KMS-11 (cell line): ENCODE measurements at regions not wholly inside any gene's neighbourhood (a gene's known extent, or its start where the extent isn't known, plus 50 kb on each side); places are given as distances from the start of the nearest gene placed in this dataset.
A peak's percentile ranks its signal among the peaks of the same experiment; 100 is the strongest.

Source experiments
- H2AFZ ChIP-seq: fragments of 200-600 bp; sonication (generic); 2 replicates; pipeline ENCODE4 v1.6.1; 2016; ENCODE audit warnings: antibody characterized with exemption, mixed run types, low read depth
- H3K27ac ChIP-seq: fragments of 200-600 bp; sonication (generic); 2 replicates; pipeline ENCODE4 v1.6.1; 2016; ENCODE audit warnings: mild to moderate bottlenecking, mixed run types
- H3K27me3 ChIP-seq: fragments of 200-600 bp; sonication (generic); 2 replicates; pipeline ENCODE4 v1.6.1; 2017; ENCODE audit warnings: mild to moderate bottlenecking, low read depth, mixed run types, moderate library complexity; ENCODE audit not compliant: insufficient read depth
- H3K36me3 ChIP-seq: fragments of 200-600 bp; sonication (generic); 2 replicates; pipeline ENCODE4 v1.6.1; 2017; ENCODE audit warnings: mild to moderate bottlenecking, mixed run types; ENCODE audit not compliant: insufficient read depth
- H3K4me1 ChIP-seq: fragments of 200-600 bp; sonication (generic); 2 replicates; pipeline ENCODE4 v1.6.1; 2016; ENCODE audit warnings: mild to moderate bottlenecking, low read depth, mixed run types; ENCODE audit not compliant: poor library complexity, severe bottlenecking
- H3K4me2 ChIP-seq: fragments of 200-600 bp; sonication (generic); 2 replicates; pipeline ENCODE4 v1.7.0; 2016; ENCODE audit warnings: mild to moderate bottlenecking, mixed run types
- H3K4me3 ChIP-seq: fragments of 200-600 bp; sonication (generic); IDR thresholded peaks from 2 replicates; pipeline ENCODE4 v1.6.1; 2017; ENCODE audit warnings: low read depth, low read length, mixed read lengths; ENCODE audit not compliant: insufficient read depth
- H3K79me2 ChIP-seq: fragments of 200-600 bp; sonication (generic); 2 replicates; pipeline ENCODE4 v1.6.1; 2016; ENCODE audit warnings: low read depth, mixed run types; ENCODE audit not compliant: insufficient read depth
- H3K9ac ChIP-seq: fragments of 200-600 bp; sonication (generic); 2 replicates; pipeline ENCODE4 v1.6.1; 2016; ENCODE audit warnings: mild to moderate bottlenecking, mixed run types
- H4K20me1 ChIP-seq: fragments of 200-600 bp; sonication (generic); 2 replicates; pipeline ENCODE4 v1.6.1; 2016; ENCODE audit warnings: mild to moderate bottlenecking, mixed run types; ENCODE audit not compliant: insufficient read depth
- TF ChIP-seq, protein P1 (sequence below): fragments of 200-600 bp; sonication (generic); conservative IDR thresholded peaks from 2 replicates; pipeline ENCODE4 v1.6.1; 2017; ENCODE audit warnings: low read depth, mild to moderate bottlenecking, antibody characterized with exemption, low read length, moderate library complexity, mixed read lengths

DNA sequence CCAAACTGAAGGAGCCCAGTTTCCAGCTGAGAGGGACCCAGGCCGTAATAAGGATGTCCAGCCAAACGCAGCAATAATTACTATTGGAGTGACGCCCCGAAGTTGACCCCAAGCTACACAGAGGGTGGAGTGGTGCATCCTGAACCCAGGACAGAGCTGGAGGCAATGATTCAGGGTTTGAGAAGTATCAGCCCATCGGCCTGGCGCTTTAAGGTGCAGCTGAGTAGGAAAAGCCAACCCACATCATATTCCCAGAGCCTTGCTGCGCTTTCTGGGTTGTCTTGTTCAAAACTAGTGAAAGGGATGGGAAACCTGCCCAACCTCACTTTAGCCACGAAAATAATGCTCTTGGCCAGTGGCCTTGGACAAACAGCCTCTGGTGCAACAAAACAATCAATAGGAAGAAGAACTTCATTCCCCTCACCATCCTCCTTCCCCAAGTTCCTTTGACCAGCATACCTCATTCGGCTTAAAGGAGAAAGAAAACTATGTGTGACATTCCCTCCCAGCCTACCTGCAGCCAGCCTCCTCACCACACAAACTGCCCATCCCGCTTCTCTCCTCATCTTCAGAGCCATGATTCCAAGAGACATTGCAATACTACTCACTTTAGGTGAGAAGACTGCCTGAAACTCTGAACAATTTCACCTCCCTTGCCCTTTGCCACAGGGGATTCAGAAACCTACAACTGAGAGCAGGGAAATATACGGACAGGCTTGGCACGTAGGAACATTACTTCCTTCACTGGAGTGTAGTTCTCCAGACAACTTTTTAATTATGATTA lies 217.2 kb upstream of the MKLN1 start:
- TF ChIP-seq, protein P1, sequence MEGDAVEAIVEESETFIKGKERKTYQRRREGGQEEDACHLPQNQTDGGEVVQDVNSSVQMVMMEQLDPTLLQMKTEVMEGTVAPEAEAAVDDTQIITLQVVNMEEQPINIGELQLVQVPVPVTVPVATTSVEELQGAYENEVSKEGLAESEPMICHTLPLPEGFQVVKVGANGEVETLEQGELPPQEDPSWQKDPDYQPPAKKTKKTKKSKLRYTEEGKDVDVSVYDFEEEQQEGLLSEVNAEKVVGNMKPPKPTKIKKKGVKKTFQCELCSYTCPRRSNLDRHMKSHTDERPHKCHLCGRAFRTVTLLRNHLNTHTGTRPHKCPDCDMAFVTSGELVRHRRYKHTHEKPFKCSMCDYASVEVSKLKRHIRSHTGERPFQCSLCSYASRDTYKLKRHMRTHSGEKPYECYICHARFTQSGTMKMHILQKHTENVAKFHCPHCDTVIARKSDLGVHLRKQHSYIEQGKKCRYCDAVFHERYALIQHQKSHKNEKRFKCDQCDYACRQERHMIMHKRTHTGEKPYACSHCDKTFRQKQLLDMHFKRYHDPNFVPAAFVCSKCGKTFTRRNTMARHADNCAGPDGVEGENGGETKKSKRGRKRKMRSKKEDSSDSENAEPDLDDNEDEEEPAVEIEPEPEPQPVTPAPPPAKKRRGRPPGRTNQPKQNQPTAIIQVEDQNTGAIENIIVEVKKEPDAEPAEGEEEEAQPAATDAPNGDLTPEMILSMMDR, result no peak
- Histone ChIP-seq H3K36me3 (no peaks in the 10 kb centered on the region), H3K4me2 (peak overlapping the region; percentile 96), H4K20me1 (no peaks in the 10 kb centered on the region), H3K4me3 (no peak overlapping the region), H2AFZ (peak overlapping the region; percentile 64), H3K27ac (peak overlapping the region; percentile 94), H3K79me2 (peaks cover 16% of the 10 kb centered on the region; the same call in 1 of the 2 replicates), H3K27me3 (no peaks in the 10 kb centered on the region), H3K4me1 (peaks cover 20% of the 10 kb centered on the region), H3K9ac (peak overlapping the region; percentile 97)

DNA sequence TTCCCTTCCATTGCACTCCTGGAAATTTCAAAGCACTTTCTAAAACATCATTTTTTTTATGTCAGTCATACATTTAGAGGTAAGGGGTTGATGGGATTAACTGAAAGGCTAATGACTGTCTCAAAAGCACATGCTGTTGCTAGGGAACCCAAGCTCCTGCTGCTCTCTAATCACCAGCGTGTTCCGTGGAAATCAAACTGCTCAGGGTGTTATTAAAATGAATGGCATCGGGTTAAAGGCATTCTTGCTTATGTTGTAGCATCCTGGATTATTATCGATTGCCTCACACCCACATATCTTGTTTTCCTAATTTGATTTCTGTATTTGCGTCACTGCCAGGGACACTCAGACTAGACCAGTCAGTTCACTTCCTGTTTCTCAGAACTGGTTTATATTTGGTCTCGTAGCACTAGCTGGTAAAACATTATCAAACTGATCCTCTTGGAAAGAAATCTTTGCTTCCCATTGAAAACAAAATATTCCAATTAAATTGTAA lies 216.5 kb upstream of the MKLN1 start:
- Histone ChIP-seq H4K20me1 (no peaks in the 10 kb centered on the region), H3K27me3 (no peaks in the 10 kb centered on the region), H3K4me1 (peaks cover 20% of the 10 kb centered on the region), H3K4me3 (no peak overlapping the region), H3K36me3 (no peaks in the 10 kb centered on the region), H3K27ac (peak overlapping the region; percentile 94), H3K4me2 (peak overlapping the region; percentile 96), H2AFZ (peak overlapping the region; percentile 64; the same call in 1 of the 2 replicates), H3K9ac (peak overlapping the region; percentile 97), H3K79me2 (peaks cover 16% of the 10 kb centered on the region; the same call in 1 of the 2 replicates)
- TF ChIP-seq, protein P1, result no peak

DNA sequence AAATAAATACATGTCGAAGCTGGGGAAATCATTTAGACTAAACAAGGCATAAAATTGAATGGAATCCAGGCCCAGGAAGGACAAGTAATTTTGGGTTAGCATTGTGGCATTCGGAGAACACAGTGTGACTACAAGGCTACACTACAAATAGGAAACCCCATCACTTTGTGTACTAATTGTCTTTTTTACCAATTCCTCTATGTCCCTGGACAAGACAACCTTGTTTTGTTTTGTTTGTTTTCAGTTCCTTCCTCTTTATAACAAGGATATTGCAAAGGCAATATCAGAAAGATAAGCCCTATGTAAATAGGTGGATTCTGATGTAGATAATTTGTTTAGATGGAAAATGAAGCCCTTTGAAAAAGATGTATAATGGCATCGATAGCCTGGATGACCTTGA lies 215.9 kb upstream of the MKLN1 start:
- Histone ChIP-seq H3K36me3 (no peaks in the 10 kb centered on the region), H3K4me1 (peaks cover 20% of the 10 kb centered on the region), H2AFZ (no peak overlapping the region), H3K4me2 (peak overlapping the region; percentile 96), H3K9ac (peak overlapping the region; percentile 97; the same call in 1 of the 2 replicates), H3K27ac (no peak overlapping the region; the same call in 1 of the 2 replicates), H4K20me1 (no peaks in the 10 kb centered on the region), H3K79me2 (peaks cover 10% of the 10 kb centered on the region; the same call in 1 of the 2 replicates), H3K27me3 (no peaks in the 10 kb centered on the region), H3K4me3 (no peak overlapping the region)
- TF ChIP-seq, protein P1, result no peak

DNA sequence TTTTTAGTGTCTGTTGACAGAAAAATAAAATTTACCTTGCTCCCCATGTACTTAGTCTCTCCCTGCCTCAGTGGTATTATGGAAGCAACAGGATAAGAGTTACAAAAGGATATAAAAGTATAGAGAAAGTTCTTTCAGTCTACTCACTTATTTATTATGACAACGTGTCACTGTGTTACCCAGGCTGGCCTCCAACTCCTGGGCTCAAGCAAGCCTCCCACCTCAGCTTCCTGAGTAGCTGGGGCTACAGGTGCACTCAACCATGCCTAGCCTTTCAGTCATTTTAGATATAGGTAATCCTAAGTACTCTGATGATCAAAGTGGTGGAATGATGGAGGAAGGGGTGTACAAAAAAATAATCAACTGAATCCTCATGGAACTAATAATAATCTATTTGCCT lies 215.2 kb upstream of the MKLN1 start:
- Histone ChIP-seq H3K27me3 (no peaks in the 10 kb centered on the region), H3K36me3 (no peaks in the 10 kb centered on the region), H3K4me2 (no peak overlapping the region), H3K4me3 (no peak overlapping the region), H2AFZ (no peak overlapping the region), H4K20me1 (no peaks in the 10 kb centered on the region), H3K4me1 (peaks cover 20% of the 10 kb centered on the region), H3K9ac (no peak overlapping the region), H3K79me2 (peaks cover 7% of the 10 kb centered on the region; the same call in 1 of the 2 replicates), H3K27ac (no peak overlapping the region)
- TF ChIP-seq, protein P1, result no peak
